ENCODE measurements at regions not wholly inside any gene's neighbourhood (a gene's known extent, or its start where the extent isn't known, plus 50 kb on each side); places are given as distances from the start of the nearest gene placed in this dataset.
"Not testable (repeated sequence)": the region's sequence is repeated elsewhere in the genome, so short reads cannot be mapped to it uniquely, and the experiment has no call there.

DNA sequence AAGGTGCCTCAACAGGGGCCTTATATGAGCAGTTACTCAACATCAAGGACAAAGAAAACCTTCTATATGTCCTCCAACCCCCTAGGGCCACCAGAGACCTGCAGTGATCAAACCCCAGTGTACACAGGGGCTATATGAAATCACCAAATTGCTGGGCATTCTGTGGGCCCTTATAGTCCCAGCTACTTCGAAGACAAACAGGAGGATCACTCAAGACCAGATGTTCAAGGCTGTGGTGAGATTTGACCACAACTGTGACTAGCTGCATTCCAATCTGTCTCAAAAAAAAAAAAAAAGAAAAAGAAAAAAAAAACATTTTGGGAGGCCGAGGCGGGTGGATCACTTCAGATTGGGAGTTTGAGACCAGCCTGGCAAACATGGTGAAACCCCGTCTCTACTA is 51.0 kb upstream of the PRB2 start:
- no peak for DNase-seq

DNA sequence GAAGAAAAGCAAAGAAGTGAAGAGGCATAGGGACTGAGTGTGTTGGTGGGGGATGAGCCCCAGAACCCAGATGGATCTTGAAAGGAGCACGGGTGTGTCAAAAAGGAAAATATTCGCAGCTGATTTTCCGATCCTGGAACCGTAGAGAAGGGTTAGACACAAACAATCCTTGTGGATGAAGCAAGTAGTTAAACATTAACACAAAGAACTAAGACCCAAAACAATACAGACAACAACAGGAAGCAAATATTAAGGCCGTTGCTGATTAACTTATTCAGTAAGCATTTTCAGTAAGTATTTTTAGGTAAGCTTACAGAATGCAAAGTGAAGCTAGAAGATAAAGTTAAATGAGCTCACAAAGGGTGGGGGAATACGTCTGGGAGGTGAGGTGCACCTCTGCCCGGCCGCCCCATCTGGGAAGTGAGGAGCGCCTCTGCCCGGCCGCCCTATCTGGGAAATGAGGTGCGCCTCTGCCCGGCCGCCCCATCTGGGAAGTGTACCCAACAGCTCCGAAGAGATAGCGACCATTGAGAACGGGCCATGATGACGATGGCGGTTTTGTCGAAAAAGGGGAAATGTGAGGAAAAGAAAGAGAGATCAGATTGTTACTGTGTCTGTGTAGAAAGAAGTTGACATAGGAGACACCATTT is 62.8 kb upstream of the PRB2 start:
- no peak for DNase-seq

DNA sequence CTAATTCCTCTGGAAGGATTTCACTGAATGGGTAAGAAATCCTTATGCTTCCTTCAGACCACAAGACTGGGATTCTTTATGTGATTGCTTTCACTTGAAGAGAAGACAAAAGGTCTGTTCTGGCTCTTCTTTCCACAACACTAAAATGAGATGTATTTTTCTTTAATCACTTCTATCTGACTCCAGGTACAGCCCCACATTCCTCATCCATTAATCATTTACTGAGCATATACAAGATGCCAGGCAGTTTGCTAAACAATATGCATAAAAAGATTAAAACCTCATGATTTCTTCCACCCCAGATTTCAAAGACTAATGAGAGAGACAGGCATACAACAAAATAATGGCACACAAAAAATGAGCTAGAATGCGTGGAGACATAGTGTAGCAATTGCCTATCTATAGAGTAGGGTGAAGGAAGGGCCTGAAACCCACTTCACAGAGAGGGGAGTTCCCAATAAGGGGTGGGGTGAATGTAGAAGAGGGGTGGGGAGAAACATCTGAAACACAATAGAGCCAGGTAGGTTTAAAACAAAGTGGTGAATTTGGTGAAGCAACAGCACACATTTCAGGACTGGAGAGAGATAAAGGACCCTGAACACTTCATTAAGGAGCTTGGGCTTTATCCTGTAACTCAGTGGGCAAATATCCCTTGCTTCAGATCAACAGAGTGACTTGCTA is 65.1 kb upstream of the PRB2 start:
- DNase-seq = no peak

DNA sequence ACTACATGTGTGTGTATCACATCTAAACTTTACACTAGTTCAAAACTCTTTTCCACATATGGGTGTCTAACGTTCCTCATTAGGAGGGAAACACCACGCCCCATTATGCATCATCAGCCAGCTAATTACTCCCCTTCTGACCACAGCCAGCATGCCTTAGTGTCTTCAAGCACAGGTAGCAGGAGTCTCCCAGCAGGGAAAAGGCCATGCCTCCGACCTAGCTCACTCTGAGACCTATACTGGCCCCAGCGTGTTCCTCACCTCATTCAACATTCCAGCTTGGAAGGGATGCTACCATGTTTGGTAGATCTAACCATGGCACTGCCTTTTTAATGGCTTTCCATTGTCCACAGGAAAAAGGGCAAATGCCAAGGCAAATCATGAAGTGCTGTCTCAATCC is 66.1 kb upstream of the PRB2 start:
- no peak for DNase-seq

DNA sequence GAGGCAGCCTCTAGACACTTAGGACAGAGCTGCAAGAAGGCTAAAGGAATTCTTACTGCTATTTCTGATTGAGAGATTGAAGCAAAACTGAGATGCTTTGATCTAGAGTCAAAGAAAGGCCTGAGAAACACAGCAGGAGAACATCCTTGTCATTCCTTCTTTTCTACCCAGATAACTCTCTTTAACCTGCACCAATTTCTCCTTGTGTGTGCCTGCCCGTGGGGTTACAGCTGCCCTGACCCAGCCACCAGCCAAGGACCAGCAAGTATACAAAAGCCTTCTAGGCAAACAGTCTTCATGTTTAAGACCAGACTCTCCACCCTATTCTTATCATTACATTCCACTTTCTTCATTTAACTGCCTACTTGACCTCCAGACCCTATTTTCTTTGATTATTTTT is 81.7 kb upstream of the PRB2 start:
- no peak for DNase-seq

DNA sequence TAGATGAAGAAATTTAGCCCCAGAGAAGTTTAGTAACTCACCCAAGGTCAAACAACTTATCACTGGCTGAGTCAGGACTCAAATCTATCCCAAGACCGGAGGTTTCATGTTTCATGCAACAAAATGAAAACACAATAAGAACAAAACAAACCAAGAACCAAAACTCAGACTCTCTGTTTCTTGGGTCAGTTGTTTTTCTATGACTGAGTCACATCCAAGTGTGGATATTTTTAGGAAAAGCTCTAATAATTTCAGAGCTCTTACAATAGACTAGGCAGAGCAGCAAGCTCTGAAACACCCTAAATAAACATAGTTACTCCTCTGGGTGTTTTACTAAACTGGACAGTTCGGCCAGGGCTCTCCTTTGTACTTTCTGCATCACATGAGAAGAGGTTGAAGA is 87.6 kb upstream of the PRB2 start:
- DNase-seq = no peak

DNA sequence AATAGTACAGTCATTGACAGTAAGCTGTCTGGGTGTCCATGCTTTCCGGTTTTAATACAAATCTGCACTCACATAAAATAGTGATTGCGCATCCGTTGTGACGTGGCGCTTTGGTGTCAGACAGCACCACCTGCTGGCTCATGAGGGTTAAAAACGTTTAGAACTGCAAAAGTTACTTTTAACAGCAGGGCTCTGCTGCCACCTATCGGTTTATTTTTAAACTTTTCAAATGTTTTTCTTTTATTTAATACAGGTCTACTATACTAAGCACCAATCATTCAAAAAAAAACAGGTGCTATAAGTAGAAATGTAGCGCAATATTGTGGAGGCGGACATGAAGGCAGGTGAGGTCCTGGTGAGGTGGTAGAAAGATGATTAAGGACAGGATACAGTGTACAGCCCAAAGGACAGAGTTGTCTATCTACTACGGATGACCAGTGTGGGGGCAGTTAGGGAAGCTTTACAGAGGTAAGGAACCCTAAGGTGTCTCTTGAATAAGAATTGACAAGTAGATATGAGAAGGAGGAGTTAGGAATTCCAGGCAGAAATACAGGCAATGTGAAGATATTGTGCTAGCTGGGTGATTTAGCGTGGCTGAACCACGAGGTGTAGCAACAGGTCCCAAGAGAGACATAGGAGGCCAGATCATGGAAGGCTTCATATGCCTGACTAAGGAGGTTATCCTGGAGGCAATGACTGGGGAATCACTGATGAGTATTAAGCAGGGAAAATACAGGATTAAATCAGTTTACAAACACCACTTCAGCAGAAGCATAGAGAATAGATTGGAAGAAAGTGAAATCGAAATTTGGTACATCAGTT is 91.5 kb upstream of the PRB2 start:
- peak; percentile 74 for DNase-seq

DNA sequence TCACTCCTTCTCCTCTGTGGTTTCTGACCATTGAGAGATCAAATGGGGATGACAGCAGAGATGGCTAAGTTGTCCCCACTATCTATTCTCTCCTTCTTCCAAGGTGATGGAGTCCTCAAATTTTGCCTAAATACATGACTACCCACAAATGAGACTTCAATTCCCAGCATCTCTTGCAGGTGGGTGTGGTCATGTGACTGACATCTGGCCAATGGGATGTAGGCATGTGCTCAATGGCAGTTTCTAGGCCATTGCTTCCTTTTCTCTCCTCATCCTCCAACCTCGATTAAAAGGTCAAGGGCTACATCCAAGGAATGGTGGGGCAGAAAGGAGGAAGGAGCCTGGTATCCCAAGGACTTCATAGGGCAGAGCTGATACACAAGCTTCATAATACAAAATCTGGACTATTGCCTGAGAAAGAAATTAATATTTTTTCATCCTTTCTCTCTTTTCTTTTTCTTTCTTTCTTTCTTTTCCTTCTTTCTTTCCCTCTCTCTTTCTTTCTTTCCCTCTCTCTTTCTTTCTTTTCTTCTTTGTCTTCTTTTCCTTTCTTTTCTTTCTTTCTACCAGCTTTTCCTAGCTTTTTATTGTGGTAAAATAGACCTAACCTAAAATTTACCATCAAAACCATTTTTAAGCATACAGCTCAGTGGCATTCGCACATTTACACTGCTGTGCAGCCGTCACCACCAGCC is 100.9 kb upstream of the PRB2 start:
- DNase-seq = no peak

DNA sequence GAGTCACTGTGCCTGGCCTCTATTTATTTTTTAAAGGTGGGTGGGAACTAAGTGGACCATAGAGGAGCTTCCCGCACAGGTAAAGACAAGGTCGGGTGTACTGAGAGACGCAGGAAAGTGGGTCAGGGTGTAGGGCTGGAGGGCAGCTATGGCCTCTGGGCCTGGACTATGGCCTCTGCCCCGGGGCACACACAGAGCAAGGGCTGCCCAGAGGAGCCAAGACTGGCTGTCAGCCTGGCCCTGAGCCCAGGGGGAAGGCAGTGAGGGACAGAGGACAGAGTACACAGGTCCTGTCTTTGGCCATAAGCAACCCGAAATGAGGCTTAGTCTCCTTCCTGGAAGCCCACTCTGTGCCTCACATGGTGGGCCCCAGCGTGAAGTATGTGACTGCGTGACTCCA is 102.1 kb upstream of the PRB2 start:
- DNase-seq = no peak

DNA sequence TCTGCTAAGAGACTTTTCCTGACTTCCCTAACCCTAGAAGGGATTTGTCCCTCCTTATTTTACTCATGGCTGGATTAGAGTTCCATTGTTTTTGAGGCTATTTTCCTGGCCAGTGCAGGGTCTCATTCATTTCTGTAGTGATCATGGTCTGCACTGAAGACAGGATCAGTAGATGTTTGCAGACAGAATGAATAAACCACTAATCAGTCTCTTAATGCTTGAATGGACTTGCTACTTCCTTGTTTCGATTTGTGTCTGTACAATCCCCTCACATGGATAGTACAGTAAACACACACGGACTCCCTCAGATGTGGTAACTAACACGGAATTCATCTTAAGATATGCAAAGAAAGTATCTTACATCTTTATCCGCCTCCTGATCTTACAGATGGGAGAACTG is 102.6 kb upstream of the PRB2 start:
- DNase-seq = no peak

DNA sequence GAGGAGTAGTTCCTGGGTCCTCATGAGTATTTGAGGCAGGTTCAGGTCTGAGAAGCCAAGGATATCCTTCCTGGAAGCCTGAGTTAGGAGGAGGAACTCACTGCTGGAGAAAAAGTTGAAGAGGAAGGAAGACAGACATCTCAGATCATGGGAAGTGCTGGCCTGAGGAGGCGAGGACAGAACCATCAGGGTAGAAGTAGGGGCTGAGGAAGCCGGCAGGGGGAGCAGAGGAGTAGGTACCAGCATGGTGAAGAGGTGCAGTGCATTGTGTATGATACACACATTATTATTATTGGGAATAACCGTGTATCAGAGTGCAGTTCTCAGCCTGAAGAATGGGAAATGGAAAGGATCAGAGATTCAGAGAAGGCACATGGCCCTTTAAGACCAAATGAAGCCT is 103.2 kb upstream of the PRB2 start:
- not testable (repeated sequence) for DNase-seq

DNA sequence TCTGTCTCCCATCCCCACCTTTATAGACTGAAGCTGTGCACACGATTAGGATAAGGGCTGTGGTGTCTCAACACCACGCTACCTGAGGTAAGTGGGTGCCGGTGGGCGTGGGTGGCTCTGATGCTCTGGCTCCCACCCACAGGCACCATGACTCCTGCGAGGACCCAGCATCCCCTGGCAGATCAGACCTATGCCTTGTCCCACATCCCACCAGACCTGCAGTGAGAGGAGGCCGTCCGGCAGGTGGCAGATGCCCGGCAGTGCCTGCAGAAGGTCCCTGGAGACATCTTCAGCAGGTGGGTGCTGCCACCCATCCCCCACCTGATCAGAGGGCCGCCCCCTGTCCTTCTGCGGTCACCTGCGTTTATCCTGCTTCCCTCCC is 104.4 kb upstream of the PRB2 start:
- no peak for DNase-seq

DNA sequence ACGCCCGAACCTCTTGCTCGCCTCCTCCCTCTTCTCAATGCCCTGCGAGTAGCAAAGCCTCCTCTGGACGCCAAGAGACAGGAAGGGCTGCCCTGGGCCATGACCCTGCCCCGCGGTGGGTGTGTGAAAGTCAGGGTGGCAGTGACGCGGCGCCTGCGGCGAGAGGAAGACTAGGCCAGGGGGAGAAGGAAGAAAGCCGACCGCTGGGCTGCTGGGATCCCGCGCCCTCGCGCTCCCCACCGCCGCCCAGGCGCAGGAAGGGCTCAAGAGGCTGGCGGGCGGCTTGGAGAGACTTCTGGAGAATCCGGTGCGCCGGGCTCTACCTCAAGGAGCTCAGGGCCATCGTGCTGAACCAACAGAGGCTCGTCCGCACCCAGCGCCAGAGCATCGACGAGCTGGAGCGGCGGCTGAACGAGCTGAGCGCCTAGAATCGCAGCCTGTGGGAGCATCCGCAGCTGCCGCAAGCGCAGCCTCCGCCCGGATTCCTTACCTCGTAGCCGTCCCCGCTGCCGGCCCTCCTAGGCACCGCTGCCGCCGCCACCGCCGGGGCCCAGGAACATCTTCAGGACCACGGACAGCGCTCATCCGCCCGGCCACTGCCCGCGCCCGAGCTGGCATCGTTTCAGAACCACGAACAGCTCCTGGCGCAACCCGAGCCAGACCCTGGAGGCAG is 105.0 kb upstream of the PRB2 start:
- peak; percentile 72 for DNase-seq

DNA sequence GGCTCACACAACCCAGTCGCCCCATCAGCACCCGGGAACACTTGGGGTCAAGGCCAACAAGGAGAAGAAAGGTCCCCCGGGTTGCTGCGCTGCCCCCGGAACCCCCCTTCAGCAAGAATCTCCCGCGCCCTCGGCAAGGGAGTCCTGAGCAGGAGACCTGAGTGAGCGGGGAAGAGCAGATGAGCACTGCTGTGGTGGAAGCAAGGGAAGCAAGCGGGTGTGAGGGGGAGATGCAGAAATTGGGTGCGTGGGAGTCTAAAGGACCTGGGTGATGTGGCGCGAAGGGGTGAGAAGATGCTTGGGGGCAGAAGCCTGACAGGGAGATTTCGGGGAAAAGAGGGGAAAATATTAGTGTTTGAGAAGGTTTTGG is 105.5 kb upstream of the PRB2 start:
- no peak for DNase-seq

DNA sequence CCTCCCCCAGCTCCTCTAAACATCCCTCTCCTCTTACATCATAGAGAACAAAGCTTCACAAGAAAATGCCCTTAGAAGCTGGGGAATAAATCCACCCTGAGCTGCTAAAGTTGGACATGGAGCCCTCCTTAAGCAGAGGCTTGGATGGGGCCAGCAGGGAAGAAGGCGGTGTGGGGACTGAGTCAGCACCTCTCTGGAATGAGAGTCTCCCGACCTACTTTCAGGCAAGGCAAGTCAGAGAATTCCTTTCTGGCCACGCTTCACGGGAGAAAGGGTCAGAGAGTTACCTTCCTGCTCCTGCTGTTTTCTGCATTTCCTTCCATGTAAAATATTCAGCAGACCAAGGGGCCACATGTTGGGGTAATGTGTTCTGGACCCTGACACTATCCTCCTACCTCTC is 113.3 kb upstream of the PRB2 start:
- DNase-seq = no peak

DNA sequence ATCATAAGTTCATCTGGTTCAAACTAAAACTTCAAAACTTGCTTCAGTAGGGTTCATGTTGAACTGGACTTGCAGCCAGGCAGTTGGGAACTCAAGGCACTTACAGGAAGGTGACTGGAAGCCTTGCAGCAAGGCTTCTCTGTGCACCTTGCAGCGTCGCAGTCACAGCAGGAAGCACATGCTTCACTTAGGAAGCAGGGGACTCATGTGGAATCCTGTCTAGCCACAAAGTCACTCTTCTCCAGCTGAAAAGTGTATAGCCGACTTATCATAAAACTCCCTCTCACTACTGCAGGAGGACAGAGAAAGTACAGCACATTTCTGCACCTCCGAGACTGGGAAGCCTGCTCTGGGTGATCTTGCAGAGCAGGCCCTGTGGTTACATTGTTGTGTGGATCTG is 114.0 kb upstream of the PRB2 start:
- no peak for DNase-seq

DNA sequence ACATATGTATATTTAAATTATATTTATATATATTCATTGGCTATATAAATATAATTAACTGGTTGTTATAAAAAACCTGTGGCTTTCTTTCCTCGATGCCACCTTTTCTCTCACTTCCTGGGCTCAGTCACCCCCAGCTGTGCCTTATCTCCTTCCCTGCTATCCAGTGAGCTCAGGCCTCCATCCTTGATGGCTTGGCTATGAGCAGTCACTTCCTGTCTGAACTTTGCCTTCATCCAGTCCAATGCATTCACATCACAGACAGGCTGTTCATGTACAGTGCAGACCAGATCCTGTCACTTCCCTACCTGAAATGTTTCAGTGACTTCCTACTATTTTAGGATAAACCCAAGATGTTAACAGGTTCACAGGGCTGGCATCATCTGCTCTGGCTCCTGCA is 115.3 kb upstream of the PRB2 start:
- DNase-seq = no peak

DNA sequence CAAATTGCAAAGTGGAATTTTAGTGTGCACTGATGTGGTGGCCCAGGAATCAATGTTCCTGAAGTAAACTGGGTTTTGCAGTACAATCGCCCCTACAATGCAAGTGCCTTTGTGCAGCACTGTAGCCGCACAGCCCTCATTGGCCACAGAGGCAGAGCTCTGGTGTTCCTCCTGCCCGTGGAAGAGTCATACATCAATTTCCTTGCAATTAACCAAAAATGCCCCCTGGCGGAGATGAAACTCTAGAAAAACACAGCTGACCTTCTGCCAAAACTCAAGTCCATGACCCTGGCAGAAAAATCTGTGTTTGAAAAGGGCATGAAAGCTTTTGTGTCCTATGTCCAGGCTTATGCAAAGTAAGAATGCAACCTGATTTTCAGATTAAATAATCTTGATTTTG is 117.9 kb upstream of the PRB2 start:
- no peak for DNase-seq

DNA sequence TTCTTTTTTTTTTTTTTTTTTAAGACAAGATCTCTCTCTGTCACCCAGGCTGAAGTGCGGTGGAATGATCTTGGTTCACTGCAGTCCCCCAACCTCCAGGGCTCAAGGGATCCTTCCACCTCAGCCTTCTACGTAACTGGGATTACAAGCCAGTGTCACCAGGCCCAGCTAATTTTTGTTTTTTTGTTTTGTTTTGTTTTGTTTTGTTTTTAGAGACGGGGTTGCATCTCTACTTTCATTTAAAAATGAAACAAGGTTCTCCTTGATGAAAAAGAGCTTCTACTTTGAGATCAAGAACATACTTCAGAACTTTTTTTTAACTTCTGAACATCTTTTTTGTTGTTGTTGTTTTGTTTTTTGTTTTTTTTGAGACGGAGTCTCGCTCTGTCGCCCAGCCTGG is 121.7 kb upstream of the PRB2 start:
- DNase-seq = no peak

DNA sequence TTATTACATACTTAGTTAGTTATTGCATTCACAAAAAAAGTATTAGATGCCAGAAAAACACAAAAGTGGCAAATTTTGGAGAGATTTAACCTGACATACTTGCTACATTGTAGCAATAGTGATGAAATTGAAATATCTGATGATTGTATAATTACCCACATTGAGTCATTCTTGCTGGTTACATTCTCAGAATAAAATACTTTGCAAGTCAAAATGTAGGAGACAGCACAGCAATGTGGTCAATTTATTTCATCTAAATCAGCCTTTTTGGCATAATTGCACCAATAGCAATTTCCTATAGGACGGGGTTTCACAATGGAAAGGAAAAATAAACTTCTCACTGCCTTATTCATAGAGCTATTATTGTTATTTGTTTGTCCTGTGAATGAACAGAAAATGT is 125.0 kb upstream of the ETV6 start:
- DNase-seq = no peak

DNA sequence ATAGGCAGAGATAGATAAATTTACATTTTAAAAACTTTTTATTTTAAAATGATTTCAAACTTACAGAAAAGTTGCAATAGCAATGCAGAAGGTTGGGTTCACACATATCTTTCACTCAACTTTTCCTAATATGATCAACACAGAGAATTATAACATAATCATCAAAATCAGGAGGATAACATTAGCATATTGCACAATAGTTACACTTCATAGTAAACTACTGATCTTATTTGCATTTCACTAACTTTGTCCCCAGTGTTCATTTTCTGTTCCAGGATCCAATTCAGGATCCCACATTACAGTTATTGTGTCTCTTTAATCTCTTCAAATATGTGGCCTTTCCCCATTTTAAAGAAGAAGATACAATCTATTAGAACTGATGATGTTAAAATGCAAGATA is 115.4 kb upstream of the ETV6 start:
- DNase-seq = no peak

DNA sequence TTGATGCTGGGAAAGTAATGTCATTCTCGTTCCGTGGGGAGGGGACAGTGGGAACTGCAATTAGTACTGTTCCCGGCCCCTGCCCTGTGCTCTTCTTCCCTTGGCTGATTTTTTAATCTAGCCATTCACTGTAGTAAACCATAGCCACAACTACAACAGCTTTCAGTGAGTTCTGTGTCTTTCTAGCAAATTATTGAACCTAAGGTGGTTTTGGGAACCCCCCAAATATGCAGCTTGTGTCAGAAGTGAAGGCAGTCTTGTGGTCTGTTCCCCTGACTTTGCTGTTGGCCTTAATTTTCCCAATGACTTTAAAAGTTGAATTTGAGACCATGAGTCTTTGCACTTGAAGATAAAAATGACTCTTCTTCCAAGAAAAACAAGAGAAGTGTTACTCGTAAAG is 114.3 kb upstream of the ETV6 start:
- no peak for DNase-seq

DNA sequence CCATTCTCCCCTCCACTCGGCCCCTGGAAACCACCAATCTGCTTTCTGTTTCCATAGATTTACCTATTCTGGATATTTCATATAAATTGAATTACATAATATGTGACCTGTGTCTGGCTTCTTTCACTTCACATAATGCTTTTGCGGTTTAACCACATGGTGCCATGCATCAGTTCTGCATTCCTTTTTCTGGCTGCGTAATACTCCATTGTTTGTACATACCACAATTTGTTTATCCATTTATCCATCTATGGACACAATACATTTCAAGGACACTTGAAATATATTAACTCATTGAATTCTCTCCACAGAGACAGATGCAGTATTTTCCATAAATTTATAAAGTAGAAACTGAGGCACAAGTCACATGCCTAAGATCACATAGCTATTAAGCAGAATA is 110.3 kb upstream of the ETV6 start:
- no peak for DNase-seq

All from activated CD4-positive, CD25-positive, alpha-beta regulatory T cell treated with anti-CD3 and anti-CD28 coated beads, Interleukin-2, amount 50 U/mL, for 72 hours (primary cell).